GM21576 (cell line): ENCODE measurements at regions not wholly inside any gene's neighbourhood (a gene's known extent, or its start where the extent isn't known, plus 50 kb on each side); places are given as distances from the start of the nearest gene placed in this dataset.

ENCODE experiments used
- ATAC-seq: cut with Tn5 transposase; IDR thresholded peaks from one replicate; pipeline ENCODE4 v1.9.1; 2021; ENCODE audit warnings: mild to moderate bottlenecking, moderate library complexity; ENCODE audit not compliant: unreplicated experiment

- no peak for ATAC-seq
Measured at GRCh38 chr6:82629921-82630320, 266.3 kb downstream of the TPBG start.

- no peak for ATAC-seq
Measured at GRCh38 chr6:82641677-82642076, 278.1 kb downstream of the TPBG start.

- no peak for ATAC-seq
Measured at GRCh38 chr6:82645536-82646230, 282.1 kb downstream of the TPBG start.

- no peak for ATAC-seq
Measured at GRCh38 chr6:82646231-82646615, 282.6 kb downstream of the TPBG start.

GRCh38 chr6:82651845-82652335, 288.3 kb downstream of the TPBG start:
- ATAC-seq = no peak

GRCh38 chr6:82679232-82679631, 315.6 kb downstream of the TPBG start:
- no peak for ATAC-seq

GRCh38 chr6:82680192-82680591, 316.6 kb downstream of the TPBG start:
- ATAC-seq = no peak

- ATAC-seq = no peak
Measured at GRCh38 chr6:82681119-82681714, 317.6 kb downstream of the TPBG start.

GRCh38 chr6:82686719-82687118, 323.1 kb downstream of the TPBG start:
- no peak for ATAC-seq

GRCh38 chr6:82687855-82688254, 324.2 kb downstream of the TPBG start:
- no peak for ATAC-seq

- ATAC-seq = no peak
Measured at GRCh38 chr6:82690283-82690682, 326.7 kb downstream of the TPBG start.

GRCh38 chr6:82691997-82692396, 328.4 kb downstream of the TPBG start:
- no peak for ATAC-seq

GRCh38 chr6:82693094-82693493, 329.5 kb downstream of the TPBG start:
- ATAC-seq = no peak

- no peak for ATAC-seq
Measured at GRCh38 chr6:82701341-82701740, 337.7 kb downstream of the TPBG start.

GRCh38 chr6:82702574-82702973, 339.0 kb downstream of the TPBG start:
- ATAC-seq = no peak

GRCh38 chr6:82703230-82703629, 339.6 kb downstream of the TPBG start:
- ATAC-seq = no peak

GRCh38 chr6:82704045-82704444, 340.4 kb downstream of the TPBG start:
- ATAC-seq = no peak

- no peak for ATAC-seq
Measured at GRCh38 chr6:82705579-82705978, 342.0 kb downstream of the TPBG start.

- ATAC-seq = no peak
Measured at GRCh38 chr6:82711105-82711827, 347.6 kb downstream of the TPBG start.

GRCh38 chr6:82711971-82712370, 348.4 kb downstream of the TPBG start:
- ATAC-seq = no peak

- no peak for ATAC-seq
Measured at GRCh38 chr6:82712389-82712788, 348.8 kb downstream of the TPBG start.

GRCh38 chr6:82712826-82713225, 349.2 kb downstream of the TPBG start:
- ATAC-seq = no peak
